GM18502 (cell line): ENCODE measurements at regions not wholly inside any gene's neighbourhood (a gene's known extent, or its start where the extent isn't known, plus 50 kb on each side); places are given as distances from the start of the nearest gene placed in this dataset.
A peak's percentile ranks its signal among the peaks of the same experiment; 100 is the strongest.
"Not testable (repeated sequence)": the region's sequence is repeated elsewhere in the genome, so short reads cannot be mapped to it uniquely, and the experiment has no call there.

Experiments
- ATAC-seq: cut with Tn5 transposase; IDR thresholded peaks from one replicate; pipeline ENCODE4 v1.9.1; 2021; ENCODE audit warnings: mild to moderate bottlenecking; ENCODE audit not compliant: unreplicated experiment, poor library complexity

DNA sequence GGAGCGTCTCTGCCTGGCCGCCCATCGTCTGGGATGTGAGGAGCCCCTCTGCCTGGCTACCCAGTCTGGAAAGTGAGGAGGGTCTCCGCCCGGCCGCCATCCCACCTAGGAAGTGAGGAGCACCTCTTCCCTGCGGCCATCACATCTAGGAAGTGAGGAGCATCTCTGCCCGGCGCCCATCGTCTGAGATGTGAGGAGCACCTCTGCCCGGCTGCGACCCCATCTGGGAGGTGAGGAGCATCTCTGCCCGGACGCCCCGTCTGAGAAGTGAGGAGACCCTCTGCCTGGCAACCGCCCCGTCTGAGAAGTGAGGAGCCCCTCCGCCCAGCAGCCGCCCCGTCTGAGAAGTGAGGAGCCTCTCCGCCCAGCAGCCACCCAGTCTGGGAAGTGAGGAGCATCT, 84.5 kb downstream of the IDS start:
- not testable (repeated sequence) for ATAC-seq

DNA sequence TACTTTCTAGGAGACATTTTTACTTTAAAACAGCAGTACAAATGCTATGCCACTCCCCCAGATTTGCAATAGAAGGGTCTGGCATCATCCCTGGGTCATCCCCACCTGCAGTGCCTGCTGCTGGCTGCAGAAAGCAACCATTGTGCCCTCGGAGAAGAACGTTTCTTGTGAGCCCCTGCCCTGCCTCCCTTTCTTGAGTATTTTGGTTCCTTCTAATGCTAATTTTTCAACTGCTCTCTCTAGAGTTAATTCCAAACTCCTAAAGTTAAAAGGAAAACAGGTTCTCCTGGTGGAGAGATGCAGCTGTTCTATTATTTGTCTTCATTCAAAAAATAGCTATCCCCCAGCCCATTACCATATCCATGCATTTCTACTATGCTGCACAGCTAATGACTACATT, 107.1 kb downstream of the IDS start:
- ATAC-seq = no peak

DNA sequence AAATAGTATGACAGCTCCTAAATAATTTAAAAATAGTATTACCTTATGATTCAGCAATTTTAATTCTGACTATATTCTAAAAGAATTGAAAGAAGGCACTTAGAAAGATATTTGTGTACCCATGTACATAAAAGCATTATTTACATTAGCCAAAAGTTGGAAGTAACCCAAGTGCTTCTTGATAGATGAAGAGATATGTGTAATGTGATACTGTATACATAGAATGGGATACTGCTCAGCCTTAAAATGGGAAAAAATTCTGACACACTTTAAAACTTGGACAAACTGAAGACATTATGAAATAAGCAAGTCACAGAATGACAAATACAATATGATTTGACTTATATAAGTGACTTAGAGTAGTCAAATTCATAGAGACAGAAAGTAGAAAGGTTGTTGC, 112.2 kb downstream of the IDS start:
- no peak for ATAC-seq

DNA sequence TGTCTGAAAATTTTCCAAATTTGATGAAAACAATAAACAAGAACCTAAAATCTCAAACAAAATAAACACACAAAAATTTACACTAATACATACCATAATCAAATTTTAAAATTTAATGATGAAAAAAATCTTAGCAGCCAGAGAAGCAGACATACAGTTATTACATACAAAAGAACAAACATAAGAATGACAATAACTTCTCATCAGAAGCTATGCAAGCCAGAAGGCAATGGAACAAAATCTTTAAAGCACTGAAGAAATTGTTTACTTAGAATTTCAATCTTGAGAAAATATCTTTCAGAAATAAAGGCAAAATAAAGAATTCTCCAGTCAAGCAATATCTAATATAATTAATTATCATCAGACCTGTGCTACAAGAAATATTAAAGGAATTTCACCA, 121.3 kb downstream of the IDS start:
- ATAC-seq = no peak

DNA sequence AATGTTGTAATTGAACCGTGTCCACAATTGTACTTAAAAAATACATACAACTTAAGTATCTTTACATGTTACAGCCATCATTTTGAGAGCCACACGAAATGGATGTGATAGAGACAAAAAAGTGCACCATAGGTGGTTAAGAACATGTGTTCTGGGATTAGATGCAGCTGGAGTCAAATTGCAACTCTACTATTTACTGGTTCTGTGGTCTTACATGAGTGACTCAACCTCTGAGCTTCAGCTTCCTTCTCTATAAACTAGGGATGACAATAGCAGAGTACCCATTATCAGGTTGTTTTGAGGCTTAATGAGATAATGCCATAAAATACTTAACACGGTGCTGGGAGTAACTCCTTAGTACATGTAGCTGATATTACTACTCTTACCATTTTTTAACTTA, 130.4 kb downstream of the IDS start:
- no peak for ATAC-seq

DNA sequence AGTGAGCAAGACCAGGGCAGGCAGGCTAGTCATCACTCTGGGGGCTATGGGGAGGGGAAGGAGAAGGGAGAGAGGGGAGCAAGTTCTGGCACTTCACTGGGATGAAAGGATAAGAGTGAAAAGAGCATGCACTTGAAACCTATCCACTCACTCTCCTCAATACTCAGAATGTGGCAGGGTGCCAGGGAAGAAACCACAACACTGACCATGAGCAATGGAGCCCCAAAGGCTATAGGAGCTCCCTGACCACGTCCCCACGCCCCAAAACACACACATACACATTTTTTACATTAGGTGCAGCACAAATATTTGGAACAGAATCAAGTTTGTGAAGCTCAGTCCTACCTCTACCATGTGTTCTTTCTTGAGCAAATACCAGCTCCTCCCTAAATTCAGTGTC, 132.2 kb downstream of the IDS start:
- ATAC-seq = no peak

DNA sequence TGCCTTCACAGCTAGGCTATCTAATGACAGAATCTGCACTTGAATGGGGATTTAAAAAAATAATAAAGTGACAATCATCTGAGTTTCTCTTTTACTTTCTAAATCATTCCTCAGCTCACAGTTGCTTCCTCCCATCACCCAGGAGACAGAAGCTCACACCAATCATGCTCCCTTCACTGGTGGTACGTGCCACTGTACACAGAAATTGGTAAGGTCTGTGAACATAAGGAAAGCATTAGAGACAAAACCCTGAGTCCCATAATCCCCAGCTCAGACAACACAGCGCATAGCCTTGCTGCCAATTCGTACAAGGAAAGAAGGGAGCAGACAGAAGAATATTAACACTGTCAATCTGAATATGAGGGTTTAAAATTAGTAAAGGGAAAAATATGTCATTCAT, 133.1 kb downstream of the IDS start:
- ATAC-seq = no peak

DNA sequence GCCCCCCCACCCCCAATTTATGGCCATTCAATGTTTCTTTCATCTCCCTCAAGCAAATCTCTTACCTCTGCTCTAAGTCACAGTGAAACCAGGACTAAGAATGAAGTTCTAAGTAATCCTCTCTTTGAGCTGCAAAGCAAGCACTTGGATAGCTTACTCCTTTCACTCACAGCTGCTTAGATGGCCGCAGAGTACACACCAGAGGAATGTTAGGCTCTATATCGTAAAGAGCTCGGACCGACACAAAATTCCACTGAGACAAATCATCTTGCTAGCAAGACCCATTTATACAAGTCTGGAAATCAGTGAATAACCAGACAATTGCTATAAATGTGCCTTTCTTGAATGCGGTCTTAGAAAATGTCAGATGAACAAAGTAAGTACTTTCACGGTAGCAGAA, 135.0 kb downstream of the IDS start:
- no peak for ATAC-seq

DNA sequence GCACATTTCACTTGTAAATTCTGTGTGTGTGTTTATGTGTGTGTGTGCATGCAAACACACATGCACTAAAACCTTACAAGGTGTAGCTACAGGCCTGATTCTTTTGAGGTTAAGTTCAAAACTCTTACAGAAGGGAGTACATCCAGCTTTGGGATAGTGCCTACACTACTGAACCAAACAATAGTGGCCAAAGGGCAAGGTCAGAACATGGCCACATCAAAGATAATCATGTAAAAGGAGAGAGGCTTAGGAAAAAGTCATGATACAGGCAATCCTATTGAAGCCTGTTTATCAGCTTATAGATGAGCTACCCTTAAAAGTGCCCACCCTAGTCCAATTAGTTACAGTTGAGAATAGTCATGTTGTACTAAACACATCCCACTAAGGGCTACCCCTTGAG, 139.6 kb downstream of the IDS start:
- no peak for ATAC-seq

DNA sequence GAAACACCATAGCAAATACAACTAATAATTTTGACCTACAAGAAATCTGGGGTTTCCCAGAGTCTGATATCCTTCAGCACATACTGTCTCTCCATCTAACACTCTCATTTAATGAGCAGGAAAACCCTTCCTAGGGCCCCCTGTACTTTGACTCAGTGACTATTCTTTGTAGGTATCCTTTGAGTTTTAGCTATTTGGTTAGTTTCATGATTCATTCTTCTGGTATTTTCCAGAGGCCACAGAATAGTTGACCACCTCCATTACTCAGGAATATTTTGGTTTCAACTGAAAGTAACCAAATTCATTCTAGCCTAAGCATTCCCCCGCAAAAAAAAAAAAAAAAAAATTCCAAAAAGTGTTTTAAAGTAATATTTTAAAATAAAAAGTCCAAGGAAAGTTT, 140.0 kb downstream of the IDS start:
- ATAC-seq = no peak

DNA sequence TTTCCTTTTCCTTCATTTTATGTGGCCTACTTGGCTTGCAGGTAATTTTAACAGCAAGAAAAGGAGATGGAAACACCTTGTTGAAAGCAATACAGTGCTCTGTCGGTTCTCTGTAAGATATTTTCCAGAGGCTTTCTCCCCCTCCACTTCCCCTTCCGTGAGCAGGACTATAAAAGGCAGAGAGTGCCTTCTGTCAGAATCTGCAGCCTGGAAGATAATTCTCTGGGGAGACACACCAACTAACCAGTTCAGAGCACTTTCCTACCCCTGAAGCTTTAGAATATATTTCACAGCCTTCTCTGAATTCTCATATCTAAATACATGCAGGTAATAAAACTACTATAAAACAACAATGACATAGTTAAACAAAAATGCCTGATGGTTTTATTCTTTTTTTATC, 141.1 kb downstream of the IDS start:
- ATAC-seq = no peak

DNA sequence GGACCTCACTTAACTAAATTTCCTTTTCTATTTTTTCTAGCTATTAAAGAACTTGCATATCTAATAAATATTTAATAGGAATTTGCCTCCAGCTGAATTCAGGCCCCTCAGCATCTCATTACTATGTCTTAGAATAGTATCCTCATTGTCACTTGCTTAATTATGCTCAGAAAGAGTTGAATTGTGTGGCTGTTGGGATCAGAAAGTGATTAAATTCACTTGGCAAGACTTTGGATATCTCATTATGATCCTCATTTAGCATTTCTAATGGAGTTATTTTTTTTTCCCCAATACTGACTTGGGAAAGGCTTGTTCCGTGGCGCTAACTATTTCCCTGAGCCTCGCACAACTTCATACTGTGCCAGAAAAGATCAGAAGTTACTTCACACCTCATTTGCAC, 158.8 kb downstream of the IDS start:
- no peak for ATAC-seq

DNA sequence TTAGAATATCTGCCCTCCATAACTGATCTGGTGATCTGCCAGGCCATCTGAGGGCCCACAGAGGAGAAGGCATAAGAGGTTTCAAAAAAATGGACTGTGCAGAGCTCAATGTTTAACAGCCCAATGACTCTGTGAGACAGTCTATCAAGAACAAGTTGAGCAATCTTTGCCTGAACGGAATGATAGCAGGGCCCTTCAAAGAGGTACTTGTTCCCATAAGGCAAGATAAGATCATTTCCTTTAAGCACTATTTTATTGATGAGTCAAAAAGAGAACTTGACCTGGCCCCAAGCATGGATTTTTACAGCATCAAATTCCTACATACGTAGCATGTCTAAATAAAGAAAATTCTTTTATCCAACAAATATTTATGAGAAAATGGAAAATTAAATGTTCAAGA, 182.8 kb downstream of the IDS start:
- no peak for ATAC-seq

DNA sequence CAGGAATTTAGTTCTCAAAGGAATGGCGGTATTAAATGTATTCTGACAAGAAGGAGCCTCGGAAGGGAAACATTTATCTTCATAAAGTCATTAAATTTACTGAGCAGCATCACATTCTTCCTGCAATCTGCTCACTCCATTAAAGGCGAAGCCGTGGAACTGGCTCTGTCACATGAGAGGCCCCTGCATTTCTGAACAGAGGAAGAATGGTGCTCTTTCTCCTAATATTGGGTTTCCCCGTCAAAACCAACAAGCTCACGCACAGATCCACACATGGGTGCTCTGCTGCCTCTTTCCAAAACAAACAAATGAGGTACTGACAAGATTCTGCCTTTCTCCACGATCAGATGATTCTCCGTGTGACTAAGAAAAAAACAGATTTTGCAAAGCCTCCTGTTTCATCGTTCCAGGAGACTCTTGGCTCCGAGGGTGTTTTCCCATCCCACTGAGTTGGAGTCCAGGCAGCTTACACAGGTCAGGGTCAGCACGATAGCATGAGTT, 191.2 kb downstream of the IDS start:
- no peak for ATAC-seq

DNA sequence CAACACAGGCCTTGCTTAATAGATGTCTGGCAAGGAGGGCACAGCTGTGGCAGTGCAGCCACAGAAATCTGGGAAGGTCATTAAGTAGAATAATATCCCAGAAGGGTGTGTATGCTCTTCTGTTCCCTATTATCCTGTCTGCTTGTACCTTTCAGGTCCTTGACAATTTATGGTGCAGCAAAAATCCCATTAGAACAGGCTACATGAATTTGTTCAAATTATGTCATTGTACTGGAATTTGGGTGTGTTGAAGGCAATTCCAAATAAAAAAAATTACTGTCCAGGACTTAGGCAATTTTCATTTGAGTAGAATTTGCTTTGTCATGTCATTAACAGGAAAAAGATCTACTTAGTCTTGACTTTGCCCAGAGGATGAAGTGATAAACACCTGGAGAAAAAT, 192.1 kb downstream of the IDS start:
- no peak for ATAC-seq

DNA sequence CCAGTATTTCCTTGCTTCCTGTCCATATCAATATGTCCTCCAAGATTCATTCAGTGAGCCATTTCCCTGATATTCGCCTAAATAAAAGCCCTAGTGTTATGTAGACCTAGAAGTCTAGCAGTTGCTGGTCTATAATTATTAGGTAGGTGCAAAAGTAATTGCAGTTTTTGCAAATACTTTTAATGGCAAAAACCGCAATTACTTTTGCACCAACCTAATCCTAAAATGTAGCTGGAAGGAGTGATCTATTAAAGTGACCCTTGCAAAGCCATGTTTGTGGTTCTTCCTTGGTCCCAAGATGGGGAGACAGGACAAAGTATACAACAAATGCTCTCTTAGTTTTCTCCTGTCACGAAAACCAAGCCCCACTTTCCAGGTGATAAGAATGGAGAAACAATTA, 193.0 kb downstream of the IDS start:
- ATAC-seq = no peak

DNA sequence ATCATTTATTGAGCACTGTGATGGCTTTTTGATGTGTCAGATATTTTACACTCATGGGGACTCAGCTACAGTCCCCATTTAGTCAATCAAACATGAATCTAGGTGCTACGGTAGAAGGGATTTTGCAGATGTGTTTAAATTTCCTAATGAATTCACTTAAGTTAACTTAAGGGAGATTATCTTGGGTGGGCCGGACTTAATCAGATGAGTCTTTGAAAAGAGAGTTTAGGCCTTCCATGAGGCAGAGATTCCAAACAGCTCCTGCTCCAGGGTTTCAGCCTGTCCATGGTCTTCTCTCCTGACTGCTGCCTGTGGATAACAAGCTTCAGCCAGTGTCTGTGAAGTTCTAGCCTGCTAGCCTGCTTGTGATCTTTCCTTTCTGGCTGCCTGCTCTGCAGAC, 202.4 kb downstream of the IDS start:
- no peak for ATAC-seq

DNA sequence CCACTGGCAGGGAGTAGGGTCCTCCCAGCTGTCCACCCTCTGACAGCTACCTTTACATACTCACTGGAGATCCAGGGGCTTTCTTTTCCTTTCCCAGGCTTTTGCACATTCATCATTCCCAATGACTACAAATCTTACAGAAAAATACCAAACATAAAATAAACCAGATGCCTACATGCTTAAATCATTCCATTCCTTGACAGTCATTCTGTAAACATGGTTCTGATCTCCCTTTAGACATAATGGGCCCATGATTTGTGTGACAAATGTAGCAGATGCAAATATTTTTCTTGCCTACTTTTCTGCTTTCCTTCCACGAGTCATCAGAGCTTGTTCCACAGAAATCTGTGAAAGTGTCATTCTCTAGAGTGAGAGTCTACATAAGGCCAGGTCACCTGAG, 207.0 kb downstream of the IDS start:
- ATAC-seq = no peak

DNA sequence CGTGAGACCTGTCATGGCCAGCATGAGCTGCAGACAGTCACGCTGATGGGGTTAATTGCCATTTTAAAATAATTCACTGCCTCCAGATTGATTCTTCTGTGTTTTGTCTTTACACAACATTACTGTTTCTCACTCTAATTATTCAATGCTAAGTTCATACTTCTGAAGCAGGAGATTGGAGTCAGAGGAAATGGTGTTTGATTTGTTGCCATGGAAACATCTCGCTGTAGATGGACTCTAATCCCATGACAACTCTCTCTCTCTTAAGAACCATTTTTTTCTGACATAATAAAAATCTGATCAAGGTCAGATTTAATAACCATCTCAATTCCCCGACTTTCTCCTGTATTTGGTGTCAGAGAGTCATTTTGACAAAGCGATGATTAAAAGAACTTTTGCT, 209.0 kb downstream of the IDS start:
- ATAC-seq = no peak

DNA sequence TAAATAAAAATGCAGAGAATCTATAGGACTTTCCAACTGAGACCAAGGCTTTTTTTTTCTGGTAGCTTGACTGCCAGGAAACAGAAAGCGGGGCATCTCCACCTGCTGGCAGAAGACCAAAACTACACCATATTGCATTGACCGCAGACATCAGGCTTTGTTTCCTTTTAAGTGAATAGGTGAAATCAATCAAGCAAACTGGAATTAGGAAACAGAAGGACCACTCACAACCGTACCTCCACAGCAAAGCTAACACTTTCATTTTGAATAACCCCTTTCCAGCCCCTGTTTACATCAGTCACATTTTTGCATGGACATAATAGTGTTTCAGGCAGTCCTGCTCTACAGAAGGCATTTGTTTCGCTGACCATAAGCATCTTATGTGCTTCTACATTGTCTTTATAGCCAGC, 218.2 kb downstream of the IDS start:
- ATAC-seq = peak; percentile 88

DNA sequence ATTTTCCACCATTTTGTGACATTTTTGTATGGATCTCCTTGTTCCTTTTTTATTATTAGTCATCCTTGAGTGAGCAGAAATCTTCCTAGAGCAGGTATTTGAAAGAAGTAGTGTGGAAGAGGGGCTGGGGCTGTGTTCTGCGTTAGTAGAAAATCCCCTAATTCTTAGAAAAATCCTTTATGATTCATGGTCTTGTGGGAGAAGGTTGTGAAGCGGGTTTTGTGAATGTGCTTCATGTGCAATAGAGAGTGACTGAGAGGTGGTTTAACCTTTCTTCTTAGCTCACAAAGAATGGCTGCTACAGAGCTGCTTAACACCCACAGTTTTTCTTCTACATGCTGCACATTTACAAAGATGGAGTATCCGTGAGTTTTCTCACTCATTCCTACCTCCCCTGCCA, 220.5 kb downstream of the IDS start:
- no peak for ATAC-seq

DNA sequence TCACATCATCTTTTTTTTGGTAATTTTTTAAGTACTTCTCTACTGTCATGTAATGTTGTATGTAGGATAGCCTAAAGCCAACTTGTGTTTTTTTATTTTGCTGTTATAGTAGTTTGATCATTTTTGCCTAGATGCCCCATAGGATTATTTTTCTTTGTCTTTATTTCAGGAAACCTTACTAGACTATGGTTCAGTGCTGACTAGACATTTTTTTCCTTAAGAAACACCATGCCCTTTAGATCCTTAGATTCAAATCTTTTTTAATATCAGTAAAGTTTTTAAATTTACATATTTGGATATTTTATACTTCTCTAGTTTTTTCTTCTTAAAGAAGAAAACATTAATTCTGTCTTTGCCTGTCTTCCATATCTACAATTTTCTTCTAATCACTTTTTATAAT, 221.3 kb downstream of the IDS start:
- ATAC-seq = no peak

DNA sequence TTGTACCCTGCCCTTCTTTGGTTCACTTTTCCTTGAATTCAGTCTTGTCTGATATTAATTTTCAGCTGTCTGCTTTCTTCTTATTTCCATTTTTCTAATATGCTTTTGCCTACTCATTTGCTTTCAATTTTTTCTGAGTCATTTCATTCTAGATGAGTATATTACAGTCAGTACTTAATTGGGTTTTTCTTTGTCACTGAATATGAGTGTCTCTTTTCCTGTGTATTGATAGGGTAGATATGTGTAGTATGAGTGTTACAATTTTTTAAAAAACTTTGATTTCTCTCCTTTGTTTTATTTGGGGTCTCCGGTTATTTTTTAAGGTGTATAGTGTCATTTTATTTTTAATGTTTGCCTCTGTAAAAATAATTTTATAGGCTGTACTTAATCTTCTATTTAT, 222.2 kb downstream of the IDS start:
- no peak for ATAC-seq
